ENCODE measurements at regions not wholly inside any gene's neighbourhood (a gene's known extent, or its start where the extent isn't known, plus 50 kb on each side); places are given as distances from the start of the nearest gene placed in this dataset.

- no peak for TF ChIP-seq TCF7L2 (IDR thresholded peaks at IDR 0.05; ENCODE audit: low read depth, low read length)
- TF ChIP-seq, protein P1, sequence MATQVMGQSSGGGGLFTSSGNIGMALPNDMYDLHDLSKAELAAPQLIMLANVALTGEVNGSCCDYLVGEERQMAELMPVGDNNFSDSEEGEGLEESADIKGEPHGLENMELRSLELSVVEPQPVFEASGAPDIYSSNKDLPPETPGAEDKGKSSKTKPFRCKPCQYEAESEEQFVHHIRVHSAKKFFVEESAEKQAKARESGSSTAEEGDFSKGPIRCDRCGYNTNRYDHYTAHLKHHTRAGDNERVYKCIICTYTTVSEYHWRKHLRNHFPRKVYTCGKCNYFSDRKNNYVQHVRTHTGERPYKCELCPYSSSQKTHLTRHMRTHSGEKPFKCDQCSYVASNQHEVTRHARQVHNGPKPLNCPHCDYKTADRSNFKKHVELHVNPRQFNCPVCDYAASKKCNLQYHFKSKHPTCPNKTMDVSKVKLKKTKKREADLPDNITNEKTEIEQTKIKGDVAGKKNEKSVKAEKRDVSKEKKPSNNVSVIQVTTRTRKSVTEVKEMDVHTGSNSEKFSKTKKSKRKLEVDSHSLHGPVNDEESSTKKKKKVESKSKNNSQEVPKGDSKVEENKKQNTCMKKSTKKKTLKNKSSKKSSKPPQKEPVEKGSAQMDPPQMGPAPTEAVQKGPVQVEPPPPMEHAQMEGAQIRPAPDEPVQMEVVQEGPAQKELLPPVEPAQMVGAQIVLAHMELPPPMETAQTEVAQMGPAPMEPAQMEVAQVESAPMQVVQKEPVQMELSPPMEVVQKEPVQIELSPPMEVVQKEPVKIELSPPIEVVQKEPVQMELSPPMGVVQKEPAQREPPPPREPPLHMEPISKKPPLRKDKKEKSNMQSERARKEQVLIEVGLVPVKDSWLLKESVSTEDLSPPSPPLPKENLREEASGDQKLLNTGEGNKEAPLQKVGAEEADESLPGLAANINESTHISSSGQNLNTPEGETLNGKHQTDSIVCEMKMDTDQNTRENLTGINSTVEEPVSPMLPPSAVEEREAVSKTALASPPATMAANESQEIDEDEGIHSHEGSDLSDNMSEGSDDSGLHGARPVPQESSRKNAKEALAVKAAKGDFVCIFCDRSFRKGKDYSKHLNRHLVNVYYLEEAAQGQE (IDR thresholded peaks at IDR 0.05; ENCODE audit: insufficient read depth in 1 of 2, low read depth in 2 of 2, low read length in 1 of 2), result no peak
- no peak for TF ChIP-seq POLR2AphosphoS5 (IDR thresholded peaks at IDR 0.05; ENCODE audit: low read depth, low read length)
- TF ChIP-seq SIN3A (IDR thresholded peaks at IDR 0.05; ENCODE audit: borderline replicate concordance, insufficient read depth, low read depth, low read length), result no peak
- no peak for TF ChIP-seq CTCF (IDR thresholded peaks at IDR 0.05)
- intact Hi-C loops (cut with micrococcal nuclease; ENCODE audit: unreplicated experiment), result no loop called here
Measured at GRCh38 chr14:85085981-85086380, 444.0 kb upstream of the FLRT2 start.

DNA sequence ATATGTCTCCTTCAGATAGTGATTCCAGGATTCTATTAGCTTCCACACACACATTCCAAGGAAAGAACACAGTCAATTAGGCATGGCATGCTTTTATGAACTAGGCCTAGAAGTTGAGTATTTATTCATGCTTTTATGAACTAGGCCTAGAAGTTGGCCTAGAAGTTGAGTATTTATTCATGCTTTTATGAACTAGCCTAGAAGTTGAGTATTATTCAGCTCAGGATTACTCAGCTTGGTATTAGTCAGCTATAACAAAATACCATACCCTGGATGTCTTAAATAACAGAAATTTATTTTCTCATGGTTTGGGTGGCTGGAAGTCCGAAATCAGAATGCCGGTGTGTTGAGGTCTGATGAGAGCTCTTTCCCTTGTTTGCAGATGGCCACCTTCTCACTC lies 442.7 kb upstream of the FLRT2 start:
- no peak for ATAC-seq
- H3K4me3 ChIP-seq (ENCODE audit: low read depth in 2 of 2, low read length in 2 of 2), result no peak overlapping the region
- H3K36me3 ChIP-seq (ENCODE audit: control insufficient read depth, insufficient read depth, low read length), result no peaks in the 10 kb centered on the region
- no peak for TF ChIP-seq TCF7L2 (IDR thresholded peaks at IDR 0.05; ENCODE audit: low read depth, low read length)
- H3K27me3 ChIP-seq (ENCODE audit: control insufficient read depth, insufficient read depth, low read length), result no peaks in the 10 kb centered on the region
- POLR2A ChIA-PET, result no interaction called here
- BruUV-seq (replicated peaks), result no TSS peak
- CTCF ChIA-PET, result no interaction called here
- H3K9me3 ChIP-seq (ENCODE audit: control insufficient read depth, insufficient read depth, low read depth, low read length), result no peaks in the 10 kb centered on the region
- intact Hi-C loops (cut with micrococcal nuclease; ENCODE audit: unreplicated experiment) (no loop called here), in situ Hi-C loops (cut with HindIII; ENCODE audit: low pct_unique_long_range_greater_than_20kb, low sequenced_read_pairs) (no loop called here)
- no peak for DNase-seq (ENCODE audit: low read depth, low spot score)
- H3K4me1 ChIP-seq (ENCODE audit: control insufficient read depth, insufficient read depth, low read length), result no peaks in the 10 kb centered on the region
- H3K27ac ChIP-seq (ENCODE audit: low read length), result no peak overlapping the region

More at GRCh38 chr14:85085981-85086380, 444.0 kb upstream of the FLRT2 start:
- ChIA-PET POLR2A (no interaction called here), CTCF (no interaction called here)
- no peaks in the 10 kb centered on the region for H3K4me1 ChIP-seq (ENCODE audit: control insufficient read depth, insufficient read depth, low read length)
- no peaks in the 10 kb centered on the region for H3K36me3 ChIP-seq (ENCODE audit: control insufficient read depth, insufficient read depth, low read length)
- BruUV-seq (replicated peaks), result no TSS peak
- ATAC-seq, result no peak
- DNase-seq (ENCODE audit: low read depth, low spot score), result no peak
- in situ Hi-C loops (cut with HindIII; ENCODE audit: low pct_unique_long_range_greater_than_20kb, low sequenced_read_pairs), result no loop called here
- H3K27ac ChIP-seq (ENCODE audit: low read length), result no peak overlapping the region
- no peaks in the 10 kb centered on the region for H3K27me3 ChIP-seq (ENCODE audit: control insufficient read depth, insufficient read depth, low read length)
- H3K9me3 ChIP-seq (ENCODE audit: control insufficient read depth, insufficient read depth, low read depth, low read length), result no peaks in the 10 kb centered on the region
- no peak overlapping the region for H3K4me3 ChIP-seq (ENCODE audit: low read depth in 2 of 2, low read length in 2 of 2)

DNA sequence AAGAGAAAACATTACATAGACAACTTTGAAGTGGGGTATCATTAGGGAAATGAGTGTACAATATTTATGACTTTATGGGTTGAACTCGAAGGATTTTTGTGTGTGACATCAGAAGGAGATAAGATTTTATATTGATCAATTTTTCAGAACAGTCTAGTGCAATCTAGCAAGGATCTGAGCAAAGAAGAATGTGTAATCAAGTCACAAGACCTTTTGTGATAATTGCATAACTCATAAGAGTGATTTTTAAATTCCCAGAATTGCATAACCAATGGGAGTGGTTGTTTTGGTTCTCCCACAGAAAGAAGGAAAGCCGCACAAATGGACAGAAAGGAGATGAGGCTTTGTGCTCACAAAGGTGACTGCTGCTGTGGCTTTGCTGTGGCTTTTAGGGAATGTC lies 441.8 kb upstream of the FLRT2 start:
- no TSS peak for BruUV-seq (replicated peaks)
- intact Hi-C loops (cut with micrococcal nuclease; ENCODE audit: unreplicated experiment), result no loop called here
- CTCF ChIA-PET, result no interaction called here

More for the DNA sequence above, 441.8 kb upstream of the FLRT2 start:
- in situ Hi-C loops (cut with HindIII; ENCODE audit: low pct_unique_long_range_greater_than_20kb, low sequenced_read_pairs), result no loop called here
- no peaks in the 10 kb centered on the region for H3K9me3 ChIP-seq (ENCODE audit: control insufficient read depth, insufficient read depth, low read depth, low read length)
- POLR2A ChIA-PET, result no interaction called here
- H3K4me3 ChIP-seq (ENCODE audit: low read depth in 2 of 2, low read length in 2 of 2), result no peak overlapping the region
- no peaks in the 10 kb centered on the region for H3K27me3 ChIP-seq (ENCODE audit: control insufficient read depth, insufficient read depth, low read length)
- no peaks in the 10 kb centered on the region for H3K4me1 ChIP-seq (ENCODE audit: control insufficient read depth, insufficient read depth, low read length)
- TF ChIP-seq POLR2AphosphoS5 (IDR thresholded peaks at IDR 0.05; ENCODE audit: low read depth, low read length), result no peak
- TF ChIP-seq TCF7L2 (IDR thresholded peaks at IDR 0.05; ENCODE audit: low read depth, low read length), result no peak
- TF ChIP-seq CTCF (IDR thresholded peaks at IDR 0.05), result no peak
- ATAC-seq (no peak), DNase-seq (ENCODE audit: low read depth, low spot score) (no peak)
- no peak overlapping the region for H3K27ac ChIP-seq (ENCODE audit: low read length)
- no peaks in the 10 kb centered on the region for H3K36me3 ChIP-seq (ENCODE audit: control insufficient read depth, insufficient read depth, low read length)
